GM18517 (cell line): ENCODE measurements at regions not wholly inside any gene's neighbourhood (a gene's known extent, or its start where the extent isn't known, plus 50 kb on each side); places are given as distances from the start of the nearest gene placed in this dataset.
A peak's percentile ranks its signal among the peaks of the same experiment; 100 is the strongest.
"Not testable (repeated sequence)": the region's sequence is repeated elsewhere in the genome, so short reads cannot be mapped to it uniquely, and the experiment has no call there.

Experiments used
- ATAC-seq: cut with Tn5 transposase; IDR thresholded peaks from one replicate; pipeline ENCODE4 v1.9.1; 2021; ENCODE audit warnings: mild to moderate bottlenecking, moderate library complexity; ENCODE audit not compliant: unreplicated experiment

DNA sequence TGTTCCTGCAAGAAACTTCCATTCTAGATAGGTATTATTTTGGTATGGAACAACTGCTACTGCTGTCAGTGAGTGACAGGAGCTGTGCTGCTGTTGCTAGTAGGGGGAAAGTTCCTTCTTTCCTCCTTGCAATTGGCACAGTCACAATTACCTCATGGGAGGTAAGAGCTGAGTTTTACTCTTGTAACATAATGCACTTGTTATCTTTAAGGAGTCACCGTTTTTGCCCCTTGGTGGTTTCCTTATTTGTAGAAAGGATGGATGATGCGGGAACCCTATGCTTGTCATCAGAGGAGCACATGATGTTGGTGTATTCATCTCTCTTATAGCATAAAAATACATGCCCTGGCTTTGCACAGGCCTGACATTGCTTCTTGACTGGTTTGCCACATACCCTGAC, 234.7 kb upstream of the NPY start:
- ATAC-seq = no peak

DNA sequence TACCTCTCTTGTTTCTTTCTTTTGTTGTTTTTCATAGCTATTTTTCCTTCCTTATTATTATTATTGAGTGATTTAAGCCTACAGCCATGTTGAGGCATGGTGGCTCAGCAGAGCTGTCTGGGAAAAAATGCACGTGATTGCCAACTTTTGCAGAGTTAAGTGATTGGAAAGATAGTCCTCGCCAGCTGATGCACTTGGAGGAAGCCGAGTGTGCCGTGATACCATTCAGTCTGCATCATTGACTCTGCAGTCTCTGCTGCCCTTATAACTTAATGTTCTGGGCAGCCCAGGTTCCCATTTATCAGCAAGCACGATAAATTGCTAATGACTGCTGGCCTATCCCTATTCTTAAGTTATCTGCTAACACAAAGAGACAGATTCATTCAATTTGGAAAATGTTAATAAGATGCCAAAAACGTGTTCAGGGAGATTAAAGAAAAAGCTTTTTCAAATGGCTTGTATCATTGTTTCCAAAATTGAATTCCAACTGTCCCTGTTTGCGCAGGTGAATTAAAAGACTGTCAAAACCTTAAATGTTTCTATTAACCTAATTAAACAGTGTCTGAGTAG, 232.9 kb upstream of the NPY start:
- ATAC-seq = no peak

DNA sequence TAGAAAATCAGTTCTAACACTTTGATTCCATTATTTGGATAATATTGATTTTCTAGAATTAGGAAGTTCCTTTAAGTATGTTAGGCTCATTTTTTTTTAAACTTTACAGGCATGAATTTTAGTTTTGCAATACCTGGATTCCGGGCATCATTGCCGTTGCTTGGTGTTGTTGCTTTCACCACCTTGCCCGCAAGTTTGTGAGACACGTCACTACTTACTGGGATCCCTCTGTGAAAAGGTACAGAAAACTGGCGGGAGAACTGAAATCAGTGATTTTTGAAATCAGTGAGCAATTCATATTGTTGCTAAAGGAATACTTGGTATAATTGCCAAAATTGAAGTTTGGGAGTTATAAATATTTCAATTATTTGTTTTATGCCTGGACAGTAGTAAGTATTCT, 232.3 kb upstream of the NPY start:
- no peak for ATAC-seq

DNA sequence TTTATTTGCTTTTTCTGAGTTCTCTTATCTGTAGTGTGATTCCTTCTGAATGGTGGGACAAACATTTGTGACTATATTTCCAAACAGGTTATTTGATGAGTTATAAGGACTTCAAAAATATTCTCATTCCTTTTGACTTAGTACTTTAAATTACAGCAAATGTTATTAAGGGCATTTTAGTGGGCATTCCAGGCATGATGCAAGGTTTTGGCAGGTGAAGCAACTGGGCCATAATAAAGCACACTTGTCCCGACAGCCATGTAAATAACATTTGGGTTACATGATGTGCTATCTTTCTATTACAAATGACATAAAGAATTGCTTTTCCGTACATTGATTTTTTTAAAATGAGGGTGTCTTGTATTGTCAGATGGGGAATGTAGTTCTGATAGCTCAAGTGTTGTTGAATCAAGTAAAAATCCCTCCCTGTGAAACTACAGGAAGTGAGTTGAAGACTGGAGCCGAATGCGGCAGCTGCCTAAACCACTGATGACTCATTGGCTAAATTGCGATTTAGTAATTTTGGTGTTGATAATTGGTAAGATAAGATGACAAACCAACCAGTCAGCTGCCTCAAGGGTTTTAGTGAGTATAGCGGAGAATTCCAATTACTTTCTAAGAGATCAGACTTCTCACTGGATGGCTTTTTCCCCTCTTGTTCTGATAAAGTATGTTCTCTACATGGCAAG, 231.3 kb upstream of the NPY start:
- ATAC-seq = no peak

DNA sequence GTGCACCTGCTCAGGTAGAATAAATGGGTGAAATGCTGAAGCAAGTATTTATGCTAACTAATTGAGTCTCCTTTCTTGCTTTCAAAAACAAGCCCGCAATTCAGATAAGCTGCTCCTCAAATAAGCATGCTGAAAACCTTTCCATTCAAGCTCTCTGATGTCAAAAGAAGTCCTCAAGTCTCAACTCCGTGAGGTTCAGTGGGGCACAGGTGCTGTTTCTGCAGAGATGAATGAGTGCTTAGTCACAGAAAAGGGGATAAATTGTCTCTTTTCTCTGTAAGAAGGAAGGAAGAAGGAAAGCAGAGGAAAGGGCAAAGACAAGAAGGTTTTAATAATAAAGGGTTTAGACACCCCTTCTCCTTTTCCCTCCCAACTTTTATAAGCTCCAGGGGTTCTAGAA, 229.8 kb upstream of the NPY start:
- ATAC-seq = no peak

DNA sequence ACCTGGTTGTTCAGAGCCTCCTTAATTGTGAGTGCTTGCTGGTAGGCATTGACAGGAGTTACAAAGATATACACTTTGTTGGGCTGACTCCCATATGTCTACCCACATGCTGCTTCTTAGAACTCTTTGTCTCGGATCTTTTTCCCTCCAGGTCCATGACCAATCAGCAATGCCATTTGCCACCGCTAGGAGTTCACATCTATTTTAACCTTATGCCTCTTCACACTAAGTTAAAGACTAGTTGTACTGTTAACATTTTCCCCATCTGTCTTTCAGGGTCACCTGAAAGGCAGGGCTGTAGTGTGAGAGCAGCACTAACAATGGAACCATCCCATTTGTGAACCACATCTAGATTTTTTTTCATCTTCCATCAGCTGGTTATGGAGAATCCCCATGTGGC, 226.7 kb upstream of the NPY start:
- no peak for ATAC-seq

DNA sequence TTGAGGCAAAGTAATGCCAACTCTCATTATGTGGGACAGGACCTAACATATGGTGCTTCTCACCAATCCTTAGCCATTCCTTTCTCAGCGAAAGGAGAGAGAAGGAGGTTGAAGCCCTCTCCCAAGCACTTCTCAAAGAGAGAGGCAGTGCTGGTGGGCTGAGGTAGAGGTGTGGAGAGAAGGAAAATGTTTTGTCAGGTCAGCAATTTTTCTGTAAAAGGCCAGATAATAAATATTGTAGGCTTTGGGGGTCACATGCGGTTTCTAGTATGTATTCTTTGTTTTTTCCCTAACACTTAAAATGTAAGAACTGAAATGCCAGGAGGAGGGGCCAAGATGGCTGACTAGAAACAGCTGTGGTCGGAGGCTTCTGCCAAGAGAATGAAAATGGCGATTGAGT, 225.0 kb upstream of the NPY start:
- ATAC-seq = no peak

DNA sequence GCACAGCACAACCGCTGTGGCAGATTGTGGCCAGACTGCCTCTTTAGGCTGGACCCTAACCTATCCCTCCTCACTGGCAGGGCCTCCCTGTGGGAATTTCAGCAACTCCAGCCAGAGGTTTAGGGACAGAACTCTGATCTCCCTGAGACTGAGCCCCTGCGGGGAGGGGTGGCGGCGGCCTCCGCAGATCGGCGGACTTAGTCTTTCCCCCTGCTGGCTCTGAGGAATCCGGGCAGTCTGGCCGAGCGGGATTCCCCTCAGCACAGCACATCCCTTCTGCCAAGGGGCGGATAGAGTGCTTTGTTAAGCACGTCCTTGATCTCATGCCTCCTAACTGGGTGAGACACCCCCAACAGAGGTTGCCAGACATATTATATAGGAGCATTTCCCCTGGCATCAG, 224.2 kb upstream of the NPY start:
- no peak for ATAC-seq

DNA sequence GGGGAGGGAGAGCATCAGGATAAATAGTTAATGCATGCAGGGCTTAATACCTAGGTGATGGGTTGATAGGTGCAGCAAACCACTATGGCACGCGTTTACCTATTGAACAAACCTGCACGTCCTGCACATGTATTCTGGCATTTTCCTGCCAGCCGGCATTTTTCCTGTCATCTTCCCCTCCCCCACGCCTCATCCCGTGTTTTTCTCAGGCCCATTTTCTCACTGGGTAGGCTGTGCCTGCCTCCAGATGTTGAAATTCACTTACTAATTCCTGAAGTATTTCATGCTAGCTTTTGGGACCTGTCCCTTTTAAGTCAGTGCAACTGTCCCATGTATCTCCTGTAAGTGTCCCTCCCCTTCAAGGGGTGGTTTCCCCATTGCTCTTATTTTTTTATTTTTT, 220.3 kb upstream of the NPY start:
- no peak for ATAC-seq

DNA sequence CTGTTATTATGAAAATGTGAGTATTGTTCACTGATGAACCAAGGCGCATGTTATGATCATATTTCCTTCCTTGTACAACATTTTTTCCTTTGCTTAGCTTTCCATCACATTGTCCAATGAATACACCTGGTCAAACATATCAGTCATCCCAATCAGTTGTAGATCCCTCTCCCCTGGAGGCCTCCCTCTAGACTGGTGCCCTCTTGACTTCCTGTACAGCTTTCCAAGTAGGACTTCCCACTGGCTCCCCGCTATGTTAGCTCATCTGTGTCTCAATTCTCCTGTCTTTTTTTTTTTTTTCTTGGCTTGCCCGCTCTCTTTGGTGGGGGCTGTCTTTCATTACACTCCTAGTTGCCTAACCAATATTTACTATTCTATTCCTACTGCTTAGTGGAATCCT, 214.2 kb upstream of the NPY start:
- ATAC-seq = no peak

DNA sequence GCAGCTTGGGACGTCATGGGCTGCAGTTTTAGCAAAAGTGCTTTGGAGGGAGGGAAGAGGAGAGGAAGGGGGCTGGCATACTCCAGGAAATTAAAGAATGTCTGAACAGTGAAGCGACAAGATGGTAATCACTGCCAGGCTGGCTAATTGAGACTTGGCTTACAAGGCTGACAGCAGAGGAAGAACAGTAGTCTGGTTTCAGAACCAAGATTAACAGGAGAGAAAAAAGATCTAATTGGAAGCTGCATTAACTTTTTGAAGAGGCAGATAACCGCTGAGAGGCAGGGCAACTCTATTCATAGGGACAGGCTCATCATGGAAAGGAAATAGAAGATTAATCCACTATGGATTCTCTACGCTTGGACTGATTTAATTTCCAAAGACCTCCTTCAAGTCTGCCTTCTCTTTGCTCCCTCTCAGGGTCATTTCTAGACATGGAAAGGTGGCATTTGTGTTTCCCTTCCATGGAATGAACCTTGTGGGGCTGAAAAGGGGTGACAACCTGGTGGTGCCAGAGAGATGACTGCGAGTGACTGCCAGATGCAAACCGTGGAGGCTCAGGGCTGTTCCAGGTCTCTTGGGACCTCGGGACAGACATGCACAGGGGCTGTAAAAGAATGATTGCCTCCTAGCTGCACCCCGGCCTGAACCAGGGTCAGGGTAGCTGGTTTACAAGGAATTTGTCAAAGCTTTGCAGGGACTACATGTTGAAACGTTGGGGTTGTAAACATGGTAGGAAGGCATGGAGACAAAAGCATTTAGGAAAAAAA, 210.2 kb upstream of the NPY start:
- ATAC-seq = no peak

DNA sequence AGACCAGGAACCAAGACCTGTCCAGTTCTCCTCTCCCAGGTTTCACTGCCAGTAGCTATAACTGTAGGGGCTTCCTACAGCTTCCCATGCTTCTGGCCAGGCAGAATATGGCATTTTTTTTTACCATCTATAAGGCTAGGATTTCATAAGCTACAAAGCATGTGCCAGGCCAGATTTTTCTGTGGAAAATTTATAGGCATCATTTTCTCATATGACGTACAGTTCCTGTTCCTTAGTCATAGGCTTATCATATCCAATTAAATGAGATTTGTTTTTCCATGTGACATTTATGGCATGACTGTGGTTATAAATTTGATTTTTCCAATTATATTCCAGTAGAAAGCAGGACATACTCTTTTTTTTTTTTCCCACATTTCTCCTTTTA, 208.6 kb upstream of the NPY start:
- no peak for ATAC-seq

DNA sequence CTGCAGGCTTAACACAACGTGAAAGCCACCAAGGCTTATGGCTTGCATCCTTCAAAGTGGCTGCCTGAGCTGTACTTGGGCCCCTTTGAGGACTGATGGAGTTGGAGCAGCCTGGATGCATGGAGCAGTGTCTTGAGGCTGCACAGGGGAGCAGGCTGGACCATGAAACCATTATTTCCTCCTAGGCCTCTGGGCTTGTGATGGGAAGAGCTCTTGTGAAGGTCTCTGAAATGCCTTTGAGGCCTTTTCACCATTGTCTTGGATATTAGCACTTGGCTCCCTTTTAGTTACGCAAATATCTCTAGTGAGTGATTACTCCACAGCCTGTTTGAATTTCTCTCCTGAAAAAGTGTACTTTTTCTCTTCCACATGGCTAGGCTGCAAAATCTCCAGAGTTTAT, 201.2 kb upstream of the NPY start:
- ATAC-seq = no peak

DNA sequence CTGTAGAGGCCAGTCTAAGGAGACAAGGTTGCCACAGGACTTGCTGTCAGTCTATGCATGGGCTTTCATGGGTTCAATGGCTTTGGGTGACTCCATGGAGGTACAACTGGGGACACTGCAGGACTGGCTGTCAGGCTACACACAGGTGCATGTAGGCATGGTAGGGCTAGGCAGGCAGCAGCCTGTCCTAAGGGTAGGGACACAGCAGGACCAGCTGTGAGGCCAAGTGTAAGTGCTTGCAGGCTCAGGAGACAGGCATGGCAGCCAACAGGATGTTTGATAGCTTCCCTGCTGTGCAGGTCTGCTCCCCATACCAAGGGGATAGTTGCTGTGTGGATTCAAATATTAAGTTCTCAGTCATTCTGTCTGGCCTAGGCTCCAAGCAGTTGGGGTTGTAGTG, 181.0 kb upstream of the NPY start:
- no peak for ATAC-seq

DNA sequence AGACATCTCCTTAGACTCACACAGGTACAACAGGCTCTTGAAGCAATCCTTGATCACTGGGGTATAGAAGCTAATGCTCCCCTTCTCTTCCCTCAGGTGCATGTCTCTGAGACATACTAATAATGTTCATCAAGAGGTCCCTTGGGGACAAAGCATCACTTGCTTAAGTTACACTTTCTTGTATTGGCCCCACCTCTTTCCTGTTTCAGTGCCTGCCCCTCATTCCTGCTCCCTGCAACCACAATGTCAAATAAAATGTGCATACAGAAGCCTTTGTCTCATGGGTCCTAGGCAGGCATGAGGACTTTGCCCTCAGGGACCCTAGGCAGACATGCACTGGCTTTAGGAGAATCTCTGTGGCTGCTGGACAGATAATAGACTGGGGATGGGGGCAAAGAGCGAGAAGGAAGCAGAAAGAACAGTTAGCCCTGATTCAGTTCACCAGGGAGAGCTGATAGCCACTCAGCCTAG, 175.0 kb upstream of the NPY start:
- ATAC-seq = peak; percentile 77

DNA sequence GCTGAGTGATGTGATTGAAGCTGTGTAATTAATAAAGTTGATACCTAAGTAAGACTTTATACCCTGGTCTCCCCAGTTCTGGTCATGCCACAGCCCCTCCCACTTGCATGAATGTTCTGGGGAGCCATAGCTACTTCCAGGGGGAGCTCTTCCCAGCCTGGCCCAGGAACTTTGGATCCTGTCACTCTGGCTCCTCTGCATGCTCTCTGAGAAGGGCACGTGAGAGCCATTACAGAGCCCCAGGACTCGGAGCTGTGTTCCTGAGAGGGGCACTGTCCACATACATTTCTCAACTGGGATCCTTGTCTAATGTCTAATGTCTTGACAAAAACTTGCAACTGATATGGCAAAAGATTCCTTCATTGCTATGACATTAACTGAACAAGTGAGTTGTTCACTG, 173.9 kb upstream of the NPY start:
- no peak for ATAC-seq

DNA sequence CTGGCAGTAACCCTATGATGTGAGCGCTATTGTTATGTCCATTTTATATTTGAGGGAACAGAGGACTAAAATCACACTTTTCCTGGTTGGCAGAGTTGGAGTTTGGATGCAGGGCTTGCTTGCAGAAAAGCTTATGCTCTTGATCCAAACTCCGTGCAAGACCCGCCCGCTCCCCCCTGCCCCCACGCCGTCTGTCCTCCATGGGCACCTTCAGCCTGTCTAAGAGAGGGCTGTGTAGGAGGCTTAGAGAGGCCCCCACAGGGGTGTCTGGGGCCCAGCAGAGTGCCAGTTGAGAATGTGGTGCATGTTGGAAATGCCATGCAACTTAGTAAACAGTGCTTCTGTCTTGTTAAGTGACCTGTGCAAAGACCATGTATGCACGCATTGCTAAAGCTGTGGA, 170.5 kb upstream of the NPY start:
- no peak for ATAC-seq

DNA sequence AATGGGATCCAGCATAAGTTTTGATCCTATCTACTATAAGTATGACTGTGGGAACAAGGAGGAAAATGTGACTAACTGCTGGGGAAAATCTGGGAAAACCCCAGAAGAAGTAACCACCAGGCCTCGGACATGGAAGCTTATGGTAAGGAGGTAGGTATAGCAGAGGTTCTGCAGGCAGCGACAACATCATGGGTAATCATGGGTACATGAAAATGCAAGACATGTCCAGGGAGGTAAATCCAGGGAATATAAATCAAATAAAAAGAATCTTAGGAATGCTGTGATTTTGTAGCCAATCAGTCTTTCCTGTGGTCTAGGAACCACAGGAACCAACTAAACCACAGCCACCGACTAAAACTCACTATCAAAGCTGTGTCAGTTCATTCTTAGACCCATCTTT, 168.3 kb upstream of the NPY start:
- ATAC-seq = no peak

DNA sequence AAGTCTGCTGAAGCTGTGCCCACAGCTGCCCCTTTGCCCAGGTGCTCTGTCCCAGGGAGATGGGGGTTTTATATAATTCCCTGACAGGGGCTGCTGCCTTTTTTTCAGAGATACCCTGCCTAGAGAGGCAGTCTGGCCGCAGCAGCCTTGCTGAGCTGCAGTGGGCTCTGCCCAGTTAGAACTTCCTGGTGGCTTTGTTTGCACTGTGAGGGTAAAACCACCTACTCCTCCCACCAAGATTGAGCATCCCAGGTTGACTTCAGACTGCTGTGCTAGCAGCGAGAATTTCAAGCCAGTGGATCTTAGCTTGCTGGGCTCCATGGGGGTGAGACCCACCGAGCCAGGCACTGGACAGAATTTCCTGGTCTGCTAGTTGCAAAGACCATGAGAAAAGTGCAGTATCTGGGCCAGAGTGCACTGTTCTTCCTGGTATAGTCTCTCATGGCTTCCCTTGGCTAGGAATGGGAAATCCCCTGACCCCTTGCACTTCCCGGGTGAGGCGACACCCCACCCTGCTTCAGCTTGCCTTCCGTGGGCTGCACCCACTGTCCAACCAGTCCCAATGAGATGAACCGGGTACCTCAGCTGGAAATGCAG, 166.0 kb upstream of the NPY start:
- not testable (repeated sequence) for ATAC-seq

DNA sequence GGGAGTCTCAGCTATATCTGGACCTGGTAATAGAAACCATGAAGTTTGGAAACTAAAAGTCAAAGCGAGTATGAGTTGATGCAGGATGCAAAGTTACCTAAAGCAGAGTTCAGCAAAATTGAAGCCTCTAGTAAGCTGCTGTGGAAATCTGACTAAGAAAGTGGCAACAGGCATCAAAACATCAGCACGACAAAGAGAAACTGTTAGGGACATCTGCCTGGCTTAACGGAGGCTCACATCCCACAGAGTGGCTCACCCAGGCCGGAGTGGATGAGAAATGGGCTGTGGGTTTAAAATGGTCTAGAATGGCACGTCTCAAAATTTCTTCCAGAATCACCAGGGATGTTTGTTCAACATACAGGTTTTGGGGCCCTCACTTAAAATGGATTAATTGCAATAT, 164.1 kb upstream of the NPY start:
- no peak for ATAC-seq

DNA sequence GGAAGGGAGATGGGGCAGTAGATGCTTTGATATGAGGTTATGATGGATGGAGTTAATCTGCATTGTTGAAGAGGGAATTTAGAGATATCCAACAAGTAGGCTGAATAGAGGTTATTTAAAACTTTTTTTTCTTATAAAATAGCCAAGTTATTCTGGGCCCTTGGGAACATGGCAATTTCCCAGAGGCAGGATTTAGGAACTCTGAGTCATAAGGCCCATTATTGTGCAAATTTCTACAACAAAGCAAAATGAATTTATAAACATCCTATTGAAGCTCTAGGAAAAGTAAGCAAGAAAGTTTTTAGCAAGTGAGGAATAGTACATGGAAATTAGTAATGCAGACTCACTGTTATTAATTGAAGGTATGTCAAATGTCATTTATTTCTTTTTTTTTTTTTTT, 160.9 kb upstream of the NPY start:
- ATAC-seq = no peak

DNA sequence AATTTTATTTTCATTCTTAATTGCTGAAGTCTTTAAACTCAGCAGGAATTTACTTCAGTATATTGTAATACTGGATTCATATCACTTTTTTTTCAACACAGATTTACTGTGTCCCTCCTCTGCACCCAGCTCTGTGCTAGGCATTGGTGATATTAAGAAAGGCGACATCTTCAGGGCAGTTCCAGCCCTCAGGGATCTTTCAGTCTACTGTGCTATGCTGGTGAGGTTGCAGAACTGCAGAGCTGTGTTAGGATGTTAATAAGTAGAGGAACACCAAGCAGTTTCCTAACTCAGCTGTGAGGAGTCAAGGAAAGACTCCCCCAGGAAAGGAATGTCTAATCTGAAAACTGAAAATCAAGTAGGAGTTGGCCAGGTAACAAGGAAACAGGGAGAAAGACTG, 158.2 kb upstream of the NPY start:
- ATAC-seq = no peak
